IMR-90 (cell line): ENCODE measurements at regions not wholly inside any gene's neighbourhood (a gene's known extent, or its start where the extent isn't known, plus 50 kb on each side); places are given as distances from the start of the nearest gene placed in this dataset.
"Not testable (repeated sequence)": the region's sequence is repeated elsewhere in the genome, so short reads cannot be mapped to it uniquely, and the experiment has no call there.

ENCODE experiments used
- CTCF ChIP-seq: conservative IDR thresholded peaks from 2 replicates; pipeline ENCODE4 v1.5.1; 2012; ENCODE audit warnings: mild to moderate bottlenecking, low read depth, low read length, improper control_type of control experiment
- MAFK ChIP-seq: IDR thresholded peaks from 2 replicates; pipeline ENCODE4 v1.6.1; 2012; ENCODE audit warnings: low read depth, low read length, improper control_type of control experiment
- POLR2A ChIP-seq: IDR thresholded peaks from 2 replicates; pipeline ENCODE4 v1.6.1; 2012; ENCODE audit warnings: mild to moderate bottlenecking, low read depth, low read length
- RAD21 ChIP-seq: IDR thresholded peaks from 2 replicates; pipeline ENCODE4 v1.6.1; 2012; ENCODE audit warnings: low read length, improper control_type of control experiment
- RCOR1 ChIP-seq: IDR thresholded peaks from 2 replicates; pipeline ENCODE4 v1.6.1; 2012; ENCODE audit warnings: mild to moderate bottlenecking, low read length, improper control_type of control experiment; ENCODE audit not compliant: insufficient replicate concordance
- TF ChIP-seq, protein P1 (sequence below): fragments of 150-350 bp; IDR thresholded peaks from 2 replicates; pipeline ENCODE4 v1.6.1; 2017; ENCODE audit warnings: mild to moderate bottlenecking, antibody characterized with exemption, low read length, low read depth

DNA sequence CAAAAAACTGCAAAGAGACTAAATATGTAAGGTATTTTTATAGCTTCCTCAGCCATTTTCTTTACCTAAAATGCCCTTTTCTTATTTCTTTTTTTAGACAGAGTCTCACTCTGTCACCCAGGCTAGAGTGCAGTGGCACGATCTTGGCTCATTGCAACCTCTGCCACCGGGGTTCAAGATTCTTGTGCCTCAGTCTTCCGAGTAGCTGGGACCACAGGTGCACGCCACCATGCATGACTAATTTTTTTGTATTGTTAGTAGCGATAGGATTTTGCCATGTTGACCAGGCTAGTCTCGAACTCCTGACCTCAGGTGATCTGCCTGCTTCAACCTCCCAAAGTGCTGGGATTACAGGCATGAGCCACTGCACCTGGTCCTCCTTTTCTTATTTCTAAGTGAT is 99.4 kb upstream of the CHD1 start:
- not testable (repeated sequence) for TF ChIP-seq RAD21, MAFK, POLR2A, CTCF, RCOR1
- TF ChIP-seq, protein P1, sequence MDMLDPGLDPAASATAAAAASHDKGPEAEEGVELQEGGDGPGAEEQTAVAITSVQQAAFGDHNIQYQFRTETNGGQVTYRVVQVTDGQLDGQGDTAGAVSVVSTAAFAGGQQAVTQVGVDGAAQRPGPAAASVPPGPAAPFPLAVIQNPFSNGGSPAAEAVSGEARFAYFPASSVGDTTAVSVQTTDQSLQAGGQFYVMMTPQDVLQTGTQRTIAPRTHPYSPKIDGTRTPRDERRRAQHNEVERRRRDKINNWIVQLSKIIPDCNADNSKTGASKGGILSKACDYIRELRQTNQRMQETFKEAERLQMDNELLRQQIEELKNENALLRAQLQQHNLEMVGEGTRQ = not testable (repeated sequence)
